ENCODE measurements at regions not wholly inside any gene's neighbourhood (a gene's known extent, or its start where the extent isn't known, plus 50 kb on each side); places are given as distances from the start of the nearest gene placed in this dataset.

- TF ChIP-seq EZH2phosphoT487 (IDR thresholded peaks at IDR 0.05; ENCODE audit: borderline replicate concordance, low read length) (no peak), CTCF (conservative IDR thresholded peaks at IDR 0.05; ENCODE audit: low read depth, low read length) (no peak), EZH2 (IDR thresholded peaks at IDR 0.05; ENCODE audit: low read length, unreplicated experiment) (no peak)
Observed at GRCh38 chr16:66228792-66229191, 137.7 kb upstream of the CDH5 start.
